ENCODE measurements at regions not wholly inside any gene's neighbourhood (a gene's known extent, or its start where the extent isn't known, plus 50 kb on each side); places are given as distances from the start of the nearest gene placed in this dataset.

GRCh38 chr4:125702406-125702805 is 387.7 kb downstream of the FAT4 start:
- TF ChIP-seq POLR2A (IDR thresholded peaks at IDR 0.05): no peak
- no peak for TF ChIP-seq CTCF (IDR thresholded peaks at IDR 0.05)
- TF ChIP-seq EP300 (IDR thresholded peaks at IDR 0.05): no peak
